ENCODE measurements at regions not wholly inside any gene's neighbourhood (a gene's known extent, or its start where the extent isn't known, plus 50 kb on each side); places are given as distances from the start of the nearest gene placed in this dataset.

DNA sequence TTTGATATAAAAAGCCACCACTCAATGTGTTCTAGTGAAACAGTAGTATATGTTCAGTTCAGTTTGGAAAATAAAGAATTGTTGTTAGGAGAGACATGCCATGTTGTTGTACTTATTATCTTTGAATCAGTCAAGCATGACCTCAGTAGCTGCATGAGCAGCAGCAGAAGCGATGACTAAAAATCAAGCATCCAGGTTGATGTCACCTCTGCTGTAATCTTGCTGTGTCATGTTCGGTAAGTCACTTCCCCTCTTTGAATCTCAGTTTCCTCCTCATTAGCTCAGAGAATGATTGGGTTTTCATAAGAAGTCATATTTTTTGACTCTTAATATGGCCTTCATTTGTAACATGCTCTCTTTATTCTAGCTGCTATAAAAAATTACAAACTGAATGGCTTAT, 428.4 kb upstream of the B3GALT2 start:
- no peaks in the 10 kb centered on the region for H3K4me1 ChIP-seq (ENCODE audit: control insufficient read depth, insufficient read depth, low read length)
- no peaks in the 10 kb centered on the region for H3K27me3 Mint-ChIP-seq (ENCODE audit: low read depth in 2 of 2)
- no peaks in the 10 kb centered on the region for H3K27me3 ChIP-seq (ENCODE audit: control insufficient read depth, insufficient read depth, low read length)
- no peak overlapping the region for H3K27ac Mint-ChIP-seq
- no peak overlapping the region for H3K4me3 ChIP-seq (ENCODE audit: low read length)
- no peaks in the 10 kb centered on the region for H3K9me3 ChIP-seq (ENCODE audit: control insufficient read depth, insufficient read depth, low read length)
- H3K36me3 Mint-ChIP-seq: no peaks in the 10 kb centered on the region
- H3K27ac ChIP-seq (ENCODE audit: low read length): no peak overlapping the region
- no peak for DNase-seq
- intact Hi-C loops (cut with micrococcal nuclease): no loop called here
- TF ChIP-seq, protein P1, sequence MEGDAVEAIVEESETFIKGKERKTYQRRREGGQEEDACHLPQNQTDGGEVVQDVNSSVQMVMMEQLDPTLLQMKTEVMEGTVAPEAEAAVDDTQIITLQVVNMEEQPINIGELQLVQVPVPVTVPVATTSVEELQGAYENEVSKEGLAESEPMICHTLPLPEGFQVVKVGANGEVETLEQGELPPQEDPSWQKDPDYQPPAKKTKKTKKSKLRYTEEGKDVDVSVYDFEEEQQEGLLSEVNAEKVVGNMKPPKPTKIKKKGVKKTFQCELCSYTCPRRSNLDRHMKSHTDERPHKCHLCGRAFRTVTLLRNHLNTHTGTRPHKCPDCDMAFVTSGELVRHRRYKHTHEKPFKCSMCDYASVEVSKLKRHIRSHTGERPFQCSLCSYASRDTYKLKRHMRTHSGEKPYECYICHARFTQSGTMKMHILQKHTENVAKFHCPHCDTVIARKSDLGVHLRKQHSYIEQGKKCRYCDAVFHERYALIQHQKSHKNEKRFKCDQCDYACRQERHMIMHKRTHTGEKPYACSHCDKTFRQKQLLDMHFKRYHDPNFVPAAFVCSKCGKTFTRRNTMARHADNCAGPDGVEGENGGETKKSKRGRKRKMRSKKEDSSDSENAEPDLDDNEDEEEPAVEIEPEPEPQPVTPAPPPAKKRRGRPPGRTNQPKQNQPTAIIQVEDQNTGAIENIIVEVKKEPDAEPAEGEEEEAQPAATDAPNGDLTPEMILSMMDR (IDR thresholded peaks at IDR 0.05): no peak
- no peaks in the 10 kb centered on the region for H3K9me3 Mint-ChIP-seq
- no peak for ATAC-seq
- H3K4me3 Mint-ChIP-seq: no peak overlapping the region
- 78% methylated on average over 2 of the region's 2 CpGs for WGBS (ENCODE audit: insufficient coverage)
- no peaks in the 10 kb centered on the region for H3K36me3 ChIP-seq (ENCODE audit: control insufficient read depth, insufficient read depth, low read length)
- H3K4me1 Mint-ChIP-seq: no peaks in the 10 kb centered on the region

DNA sequence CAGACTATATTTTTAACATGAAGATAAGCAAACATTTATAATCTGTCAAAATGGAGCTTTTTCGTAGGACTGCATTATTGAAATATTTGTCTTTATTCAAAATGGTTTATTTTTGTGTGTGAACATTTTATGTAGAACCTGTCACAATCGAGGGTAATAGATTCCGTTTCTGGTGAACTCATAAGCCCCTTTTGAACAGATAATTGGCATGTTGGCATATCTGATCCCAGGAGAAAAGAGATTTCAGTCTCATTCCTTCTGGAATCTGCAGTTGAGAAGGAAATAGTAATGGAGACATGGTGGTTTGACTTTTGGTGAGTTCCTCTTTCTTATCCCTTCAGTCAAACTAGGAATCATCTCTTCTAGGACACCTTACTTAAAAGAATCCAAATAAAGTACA, 427.9 kb upstream of the B3GALT2 start:
- no peak overlapping the region for H3K4me3 Mint-ChIP-seq
- intact Hi-C loops (cut with micrococcal nuclease): no loop called here
- 100% methylated on average over 3 of the region's 3 CpGs for WGBS (ENCODE audit: insufficient coverage)
- DNase-seq: no peak
- no peaks in the 10 kb centered on the region for H3K9me3 ChIP-seq (ENCODE audit: control insufficient read depth, insufficient read depth, low read length)
- no peak overlapping the region for H3K27ac ChIP-seq (ENCODE audit: low read length)
- no peaks in the 10 kb centered on the region for H3K27me3 ChIP-seq (ENCODE audit: control insufficient read depth, insufficient read depth, low read length)
- no peaks in the 10 kb centered on the region for H3K36me3 ChIP-seq (ENCODE audit: control insufficient read depth, insufficient read depth, low read length)
- TF ChIP-seq, protein P1 (IDR thresholded peaks at IDR 0.05): no peak
- H3K27ac Mint-ChIP-seq: no peak overlapping the region
- no peaks in the 10 kb centered on the region for H3K27me3 Mint-ChIP-seq (ENCODE audit: low read depth in 2 of 2)
- H3K36me3 Mint-ChIP-seq: no peaks in the 10 kb centered on the region
- no peak overlapping the region for H3K4me3 ChIP-seq (ENCODE audit: low read length)
- no peak for ATAC-seq
- no peaks in the 10 kb centered on the region for H3K9me3 Mint-ChIP-seq
- H3K4me1 ChIP-seq (ENCODE audit: control insufficient read depth, insufficient read depth, low read length): no peaks in the 10 kb centered on the region
- H3K4me1 Mint-ChIP-seq: no peaks in the 10 kb centered on the region

DNA sequence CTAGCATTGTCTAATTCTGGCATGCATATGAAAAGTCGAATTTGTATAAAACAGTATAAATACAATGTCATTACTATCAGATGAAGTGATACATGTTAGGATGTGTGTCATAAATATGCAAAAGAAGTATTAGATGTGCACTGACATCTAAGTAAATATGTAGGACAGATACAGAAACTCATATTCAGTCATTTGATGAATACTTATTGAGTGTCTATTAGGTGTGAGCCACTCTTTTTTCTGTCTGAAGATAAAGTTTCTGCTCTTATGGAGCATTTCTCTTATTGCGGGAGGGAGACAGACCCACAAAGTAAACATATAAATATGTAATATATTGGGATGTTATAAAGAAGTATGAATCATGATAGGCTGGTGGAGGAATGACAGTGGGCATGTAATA, 426.6 kb upstream of the B3GALT2 start:
- intact Hi-C loops (cut with micrococcal nuclease): no loop called here
- no CpG with 5 or more reads among the region's 2 CpGs for WGBS (ENCODE audit: insufficient coverage)

DNA sequence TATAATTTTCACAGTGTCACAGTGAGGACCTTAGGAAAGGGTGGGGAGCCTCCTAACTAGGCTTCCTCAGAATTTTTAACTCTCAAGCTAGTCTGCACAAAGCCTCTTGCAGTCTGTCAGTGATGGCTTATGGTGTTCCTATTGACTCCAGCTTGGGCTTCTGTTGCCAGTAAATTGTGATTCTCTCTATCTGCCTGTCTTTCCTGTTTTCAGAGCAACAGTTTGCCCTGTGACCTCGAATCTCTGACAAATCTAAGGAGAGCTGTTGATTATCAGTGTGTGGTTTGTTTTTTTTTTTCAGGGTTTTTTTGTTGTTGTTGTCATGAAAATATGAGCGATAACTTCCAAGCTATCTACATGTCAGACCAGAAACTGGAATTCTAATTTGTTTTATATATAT, 423.2 kb upstream of the B3GALT2 start:
- Histone ChIP-seq H3K4me3 (ENCODE audit: low read length) (no peak overlapping the region), H3K27ac (ENCODE audit: low read length) (no peak overlapping the region), H3K36me3 (ENCODE audit: control insufficient read depth, insufficient read depth, low read length) (no peaks in the 10 kb centered on the region), H3K4me1 (ENCODE audit: control insufficient read depth, insufficient read depth, low read length) (no peaks in the 10 kb centered on the region), H3K9me3 (ENCODE audit: control insufficient read depth, insufficient read depth, low read length) (no peaks in the 10 kb centered on the region), H3K27me3 (ENCODE audit: control insufficient read depth, insufficient read depth, low read length) (no peaks in the 10 kb centered on the region)
- intact Hi-C loops (cut with micrococcal nuclease): no loop called here
- Mint-ChIP-seq H3K27me3 (ENCODE audit: low read depth in 2 of 2) (no peaks in the 10 kb centered on the region), H3K9me3 (no peaks in the 10 kb centered on the region), H3K4me3 (no peak overlapping the region), H3K4me1 (no peaks in the 10 kb centered on the region), H3K36me3 (no peaks in the 10 kb centered on the region), H3K27ac (no peak overlapping the region)
- TF ChIP-seq, protein P1 (IDR thresholded peaks at IDR 0.05): no peak
- 50% methylated on average over 1 of the region's 2 CpGs for WGBS (ENCODE audit: insufficient coverage)
- no peak for DNase-seq
- ATAC-seq: no peak

More for the DNA sequence above, 426.6 kb upstream of the B3GALT2 start:
- no peak for DNase-seq
- H3K9me3 ChIP-seq (ENCODE audit: control insufficient read depth, insufficient read depth, low read length): no peaks in the 10 kb centered on the region
- no peak overlapping the region for H3K4me3 ChIP-seq (ENCODE audit: low read length)
- Mint-ChIP-seq H3K4me1 (no peaks in the 10 kb centered on the region), H3K27me3 (ENCODE audit: low read depth in 2 of 2) (no peaks in the 10 kb centered on the region), H3K27ac (no peak overlapping the region), H3K9me3 (no peaks in the 10 kb centered on the region), H3K4me3 (no peak overlapping the region), H3K36me3 (no peaks in the 10 kb centered on the region)
- TF ChIP-seq, protein P1 (IDR thresholded peaks at IDR 0.05): no peak
- no peak overlapping the region for H3K27ac ChIP-seq (ENCODE audit: low read length)
- H3K4me1 ChIP-seq (ENCODE audit: control insufficient read depth, insufficient read depth, low read length): no peaks in the 10 kb centered on the region
- H3K36me3 ChIP-seq (ENCODE audit: control insufficient read depth, insufficient read depth, low read length): no peaks in the 10 kb centered on the region
- H3K27me3 ChIP-seq (ENCODE audit: control insufficient read depth, insufficient read depth, low read length): no peaks in the 10 kb centered on the region
- no peak for ATAC-seq

All from natural killer cell (primary cell).